Right lobe of liver (tissue), 6 donors: ENCODE measurements at regions not wholly inside any gene's neighbourhood (a gene's known extent, or its start where the extent isn't known, plus 50 kb on each side); places are given as distances from the start of the nearest gene placed in this dataset.
A peak's percentile ranks its signal among the peaks of the same experiment; 100 is the strongest.

Experiments used
- ATAC-seq, 4 donors: fragments of 200-7000 bp; cut with Tn5 transposase; one replicate each; pipeline ENCODE4 v1.9.1; 2020; ENCODE audit warnings: mild to moderate bottlenecking in 4 of 4, moderate library complexity in 4 of 4
- DNase-seq, 3 donors: peaks; one replicate each; pipeline ENCODE4 v3.0.0-alpha.2; 2020
- H3K27ac ChIP-seq, 3 donors: fragments of 200-600 bp; one replicate each; pipeline ENCODE4 v1.8.0; 2022
- H3K27me3 ChIP-seq, 2 donors: fragments of 200-600 bp; one replicate each; pipeline ENCODE4 v1.8.0; 2022
- H3K36me3 ChIP-seq, 4 donors: fragments of 200-600 bp; sonication (generic) in 1 of 4; one replicate each; pipeline versions ENCODE4 v1.5.1 to v1.8.0; 2017 to 2022; ENCODE audit warnings: control low read depth in 1 of 4
- H3K4me1 ChIP-seq, 4 donors: fragments of 200-600 bp; sonication (generic) in 1 of 4; one replicate each; pipeline versions ENCODE4 v1.5.1 to v1.8.0; 2017 to 2022; ENCODE audit warnings: control low read depth in 1 of 4
- H3K4me3 ChIP-seq, 3 donors: fragments of 200-600 bp; one replicate each; pipeline ENCODE4 v1.8.0; 2022
- H3K9me3 ChIP-seq, 4 donors: fragments of 200-600 bp; sonication (generic) in 1 of 4; one replicate each; pipeline versions ENCODE4 v1.5.1 to v1.8.0; 2017 to 2022; ENCODE audit warnings: control low read depth in 1 of 4
- POLR2A ChIP-seq: fragments of 450-650 bp; IDR thresholded peaks from one replicate; pipeline ENCODE4 v1.6.1; 2017; ENCODE audit warnings: antibody characterized with exemption, mild to moderate bottlenecking
- WGBS: methylation state at CpG from one replicate; pipeline ENCODE4 v1.1.6; 2018; ENCODE audit warnings: low coverage, low lambda C conversion rate; ENCODE audit not compliant: insufficient coverage; ENCODE audit errors: missing lambda C conversion rate; 5-methylcytosine and 5-hydroxymethylcytosine counted together
- intact Hi-C, 2 donors: fragments of 100-400 bp; cut with DNase I; formaldehyde crosslinking; loops; one replicate each; pipeline versions ENCODE4 v1.11.2 to v1.14.1; 2022
- TF ChIP-seq, protein P1 (sequence below), 4 donors: fragments of 200-600 bp in 3 of 4; fragments of 450-650 bp in 1 of 4; IDR thresholded peaks; one replicate each; pipeline versions ENCODE4 v1.5.1 to v1.8.0; 2016 to 2022; ENCODE audit warnings: antibody characterized with exemption in 4 of 4, mild to moderate bottlenecking in 2 of 4
- donor health status: DM: no; HTN: yes; CAD: no.
- donor health status: DM: no; HTN: no; CAD: no.
- donor health status: DM: no; HTN: no; CAD: no.
- donor health status: DM: no; HTN: yes; CAD: no.
- donor health status: DM: no; HTN: yes; CAD: no.

DNA sequence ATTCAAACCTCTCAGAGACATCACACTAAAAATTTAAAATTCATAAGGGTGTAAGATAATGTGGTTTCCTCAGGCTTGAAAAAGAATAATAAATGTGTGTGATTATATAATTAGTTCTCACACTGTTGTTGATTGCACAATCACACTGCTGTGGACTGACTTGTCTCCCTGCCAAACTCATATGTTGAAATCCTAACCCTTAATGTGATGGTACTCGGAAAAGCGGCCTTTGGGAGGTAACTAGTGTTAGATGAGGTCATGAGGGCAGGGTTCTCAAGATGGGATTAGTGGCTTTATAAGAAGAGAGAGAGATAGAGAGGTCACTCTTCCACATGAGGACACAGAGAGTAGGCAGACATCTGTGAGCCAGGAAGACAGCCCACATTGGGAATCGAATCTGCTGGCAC lies 128.5 kb upstream of the COL1A2 start:
- Histone ChIP-seq H3K4me3 (no peak overlapping the region), H3K36me3 (no peaks in the 10 kb centered on the region), H3K4me1 (no peaks in the 10 kb centered on the region), H3K27ac (no peak overlapping the region), H3K27me3 (no peaks in the 10 kb centered on the region), H3K9me3 (no peaks in the 10 kb centered on the region)
- WGBS: 11% methylated on average over 3 of the region's 3 CpGs
- no peak for TF ChIP-seq POLR2A
- TF ChIP-seq, protein P1, sequence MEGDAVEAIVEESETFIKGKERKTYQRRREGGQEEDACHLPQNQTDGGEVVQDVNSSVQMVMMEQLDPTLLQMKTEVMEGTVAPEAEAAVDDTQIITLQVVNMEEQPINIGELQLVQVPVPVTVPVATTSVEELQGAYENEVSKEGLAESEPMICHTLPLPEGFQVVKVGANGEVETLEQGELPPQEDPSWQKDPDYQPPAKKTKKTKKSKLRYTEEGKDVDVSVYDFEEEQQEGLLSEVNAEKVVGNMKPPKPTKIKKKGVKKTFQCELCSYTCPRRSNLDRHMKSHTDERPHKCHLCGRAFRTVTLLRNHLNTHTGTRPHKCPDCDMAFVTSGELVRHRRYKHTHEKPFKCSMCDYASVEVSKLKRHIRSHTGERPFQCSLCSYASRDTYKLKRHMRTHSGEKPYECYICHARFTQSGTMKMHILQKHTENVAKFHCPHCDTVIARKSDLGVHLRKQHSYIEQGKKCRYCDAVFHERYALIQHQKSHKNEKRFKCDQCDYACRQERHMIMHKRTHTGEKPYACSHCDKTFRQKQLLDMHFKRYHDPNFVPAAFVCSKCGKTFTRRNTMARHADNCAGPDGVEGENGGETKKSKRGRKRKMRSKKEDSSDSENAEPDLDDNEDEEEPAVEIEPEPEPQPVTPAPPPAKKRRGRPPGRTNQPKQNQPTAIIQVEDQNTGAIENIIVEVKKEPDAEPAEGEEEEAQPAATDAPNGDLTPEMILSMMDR (IDR thresholded peaks at IDR 0.05): no peak
- DNase-seq: no peak
- intact Hi-C loops: no loop called here
- peak; percentile 26 to 62 (median 58) for ATAC-seq

DNA sequence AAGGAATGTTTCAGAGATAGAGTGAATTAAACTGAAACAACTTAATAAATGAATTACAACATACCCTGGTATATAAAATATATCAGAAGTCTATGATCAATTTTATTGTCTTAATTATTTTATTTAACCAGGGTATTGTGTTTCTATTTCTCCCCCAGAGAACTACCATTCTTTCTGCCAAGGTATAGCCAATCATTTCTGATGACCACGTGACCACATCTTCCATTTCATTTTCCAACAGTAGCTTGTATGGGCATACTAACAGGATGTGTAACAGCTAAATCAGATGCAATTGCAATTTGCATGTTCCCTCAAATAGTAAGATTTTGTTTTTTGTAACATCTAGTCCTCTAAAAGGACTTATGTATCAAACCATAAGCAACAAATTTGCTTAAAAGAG lies 123.9 kb upstream of the COL1A2 start:
- TF ChIP-seq, protein P1 (IDR thresholded peaks at IDR 0.05): no peak
- TF ChIP-seq POLR2A: no peak
- Histone ChIP-seq H3K27ac (no peak overlapping the region), H3K27me3 (no peaks in the 10 kb centered on the region), H3K9me3 (no peaks in the 10 kb centered on the region), H3K36me3 (no peaks in the 10 kb centered on the region), H3K4me1 (no peaks in the 10 kb centered on the region), H3K4me3 (no peak overlapping the region)
- ATAC-seq (no peak), DNase-seq (no peak)
- intact Hi-C loops: no loop called here
- 69% methylated on average over 1 of the region's 1 CpG for WGBS

DNA sequence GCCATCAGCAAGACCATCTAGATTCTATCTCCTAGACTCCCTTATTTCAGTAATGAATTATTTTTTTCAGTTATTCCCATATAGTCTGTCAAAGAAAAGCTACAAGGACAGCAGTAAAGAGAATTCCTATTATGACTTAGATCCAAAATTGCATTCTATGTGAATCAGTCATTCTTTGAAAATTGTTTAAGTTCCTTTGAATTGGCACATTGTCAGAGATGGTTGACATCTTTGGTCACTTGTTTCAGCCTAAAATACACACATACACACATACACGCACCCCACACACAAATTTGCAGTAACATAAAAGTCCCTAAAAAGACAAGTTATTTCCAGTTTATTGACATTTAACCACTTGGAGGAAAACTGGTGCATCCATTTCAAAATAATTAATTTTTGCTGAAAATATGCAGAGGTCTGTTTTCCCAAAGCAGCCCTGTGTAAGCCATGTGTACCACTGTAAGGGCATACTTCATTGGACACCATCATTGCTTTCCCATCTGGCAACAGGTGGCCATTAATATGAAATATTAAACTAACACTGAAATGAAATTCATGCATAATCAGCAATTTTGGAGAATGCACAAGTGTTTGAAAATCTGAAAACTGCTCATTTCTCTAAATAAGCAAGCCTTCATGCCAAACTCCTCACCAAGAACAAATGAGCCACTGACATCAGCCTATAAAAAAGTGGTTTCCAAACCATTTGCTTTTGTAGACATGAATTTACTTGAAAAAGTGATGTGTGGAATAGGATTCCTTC lies 121.7 kb upstream of the COL1A2 start:
- Histone ChIP-seq H3K27ac (no peak overlapping the region), H3K4me1 (no peaks in the 10 kb centered on the region), H3K4me3 (no peak overlapping the region), H3K36me3 (no peaks in the 10 kb centered on the region), H3K27me3 (no peaks in the 10 kb centered on the region), H3K9me3 (no peaks in the 10 kb centered on the region)
- DNase-seq (no peak), ATAC-seq (no peak)
- TF ChIP-seq, protein P1 (IDR thresholded peaks at IDR 0.05): no peak
- no peak for TF ChIP-seq POLR2A
- WGBS: 80% methylated on average over 1 of the region's 1 CpG
- intact Hi-C loops: no loop called here

DNA sequence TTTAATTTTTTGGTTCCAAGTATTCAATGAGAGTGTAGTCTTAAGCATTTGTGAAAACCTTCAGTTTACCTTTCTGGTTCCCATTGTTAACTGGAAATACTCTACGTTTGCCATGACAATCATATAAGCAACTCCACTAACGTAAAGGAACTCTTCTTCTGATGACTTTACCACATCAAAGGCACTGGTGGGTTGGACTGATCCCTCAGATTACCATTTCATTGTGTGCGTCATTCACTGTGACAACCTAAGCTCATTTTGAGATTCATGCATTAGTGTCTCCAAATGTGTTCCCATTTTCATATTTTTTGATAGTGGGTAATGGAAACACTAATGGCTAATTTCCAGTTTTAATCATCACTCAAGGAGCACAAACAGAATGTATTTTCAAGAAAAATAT lies 119.9 kb upstream of the COL1A2 start:
- ATAC-seq: no peak
- no peak overlapping the region for H3K4me3 ChIP-seq
- no peak overlapping the region for H3K27ac ChIP-seq
- no peak for DNase-seq
- TF ChIP-seq, protein P1 (IDR thresholded peaks at IDR 0.05): no peak
- no peak for TF ChIP-seq POLR2A
- 53% methylated on average over 3 of the region's 3 CpGs for WGBS
- intact Hi-C loops: no loop called here
- no peaks in the 10 kb centered on the region for H3K27me3 ChIP-seq
- no peaks in the 10 kb centered on the region for H3K36me3 ChIP-seq
- no peaks in the 10 kb centered on the region for H3K9me3 ChIP-seq
- no peaks in the 10 kb centered on the region for H3K4me1 ChIP-seq
